HG02759 (cell line): ENCODE measurements at regions not wholly inside any gene's neighbourhood (a gene's known extent, or its start where the extent isn't known, plus 50 kb on each side); places are given as distances from the start of the nearest gene placed in this dataset.
A peak's percentile ranks its signal among the peaks of the same experiment; 100 is the strongest.
"Not testable (repeated sequence)": the region's sequence is repeated elsewhere in the genome, so short reads cannot be mapped to it uniquely, and the experiment has no call there.

Source experiments
- ATAC-seq: cut with Tn5 transposase; IDR thresholded peaks from one replicate; pipeline ENCODE4 v1.9.1; 2021; ENCODE audit warnings: mild to moderate bottlenecking, moderate library complexity; ENCODE audit not compliant: unreplicated experiment

DNA sequence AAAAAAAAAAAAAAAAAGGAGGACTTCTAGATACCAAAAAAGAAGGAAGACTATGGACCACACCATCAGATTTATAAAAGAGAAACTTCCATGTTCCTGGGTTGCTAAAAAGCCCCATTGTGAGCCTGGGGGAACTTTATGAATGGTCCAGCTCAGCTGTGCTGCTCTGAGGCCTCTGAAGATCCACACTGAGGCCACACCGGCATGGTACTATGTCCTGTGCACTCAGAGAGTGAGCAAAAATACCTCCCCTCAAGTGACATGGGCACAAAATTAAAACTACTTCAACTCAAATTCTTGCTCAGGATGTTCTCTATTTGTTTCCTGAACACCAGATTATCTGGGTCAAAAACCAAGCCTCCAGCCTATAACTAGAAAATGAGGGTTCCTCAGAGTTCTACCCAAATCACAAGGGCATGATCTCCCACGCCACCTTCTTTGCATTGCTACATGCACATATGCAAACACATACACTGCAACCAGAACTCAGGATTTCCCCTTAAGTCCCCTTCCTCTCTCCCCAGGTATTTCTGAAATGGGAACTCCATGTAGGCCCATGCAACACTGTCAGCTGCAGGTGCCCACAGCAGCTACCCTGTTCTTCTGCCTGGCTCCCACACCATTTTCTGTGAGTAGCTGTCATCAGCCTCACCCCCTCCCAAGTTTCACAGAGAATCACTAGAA is 94.4 kb downstream of the SH3GLB1 start:
- peak; percentile 78 for ATAC-seq

GRCh38 chr1:86803641-86804040 is 99.3 kb downstream of the SH3GLB1 start:
- not testable (repeated sequence) for ATAC-seq

DNA sequence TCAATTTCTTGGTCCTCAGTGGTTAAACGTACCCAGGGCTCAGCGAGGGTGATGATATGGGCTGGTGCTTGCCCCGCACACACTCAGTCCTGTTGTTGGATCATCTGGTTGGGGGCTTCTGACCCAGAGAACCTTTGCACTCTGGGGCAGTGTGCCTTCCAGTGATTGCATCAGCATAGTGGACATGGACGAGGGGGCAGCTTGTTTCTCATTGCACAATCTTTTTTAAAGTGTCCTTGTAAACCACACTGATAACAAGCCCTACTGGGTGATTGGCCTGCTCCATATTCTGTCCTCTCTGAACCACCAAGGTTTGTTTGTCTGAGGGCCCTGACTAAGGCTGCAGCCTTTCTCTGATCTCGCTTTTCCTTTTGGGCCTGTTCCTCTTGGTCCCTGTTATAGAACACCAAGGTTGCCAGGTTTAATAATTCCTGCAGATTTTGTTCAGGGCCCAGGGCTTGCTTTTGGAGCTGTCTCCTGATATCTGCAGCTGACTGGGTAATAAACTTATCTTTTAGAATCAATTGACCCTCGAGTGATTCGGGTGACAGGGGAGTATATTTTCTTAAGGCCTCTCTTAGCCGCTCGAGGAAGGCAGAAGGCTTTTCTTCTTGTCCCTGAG is 101.6 kb downstream of the SH3GLB1 start:
- not testable (repeated sequence) for ATAC-seq

- no peak for ATAC-seq
These were observed 102.6 kb downstream of the SELENOF start for GRCh38 chr1:86811142-86811924.

DNA sequence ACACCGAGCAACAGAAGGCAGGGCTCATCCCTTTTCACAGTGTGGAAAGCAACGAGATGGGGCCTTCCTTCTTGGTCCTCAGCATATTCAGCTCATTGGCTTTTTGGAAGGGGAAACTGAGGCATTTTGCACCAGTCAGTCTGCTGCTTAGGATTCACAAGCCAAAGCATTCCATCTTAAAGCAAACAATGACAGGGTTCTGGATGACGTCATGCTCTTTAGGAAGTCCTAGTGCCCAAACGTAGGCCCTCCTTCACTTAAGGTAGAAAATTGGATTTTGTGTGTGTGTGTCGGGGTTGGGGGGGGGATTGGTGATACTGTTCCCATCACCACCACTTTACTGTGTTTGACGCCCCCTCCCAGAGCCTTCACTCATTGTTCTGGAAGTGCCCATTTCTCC is 101.6 kb downstream of the SELENOF start:
- no peak for ATAC-seq
